ENCODE measurements at regions not wholly inside any gene's neighbourhood (a gene's known extent, or its start where the extent isn't known, plus 50 kb on each side); places are given as distances from the start of the nearest gene placed in this dataset.

DNA sequence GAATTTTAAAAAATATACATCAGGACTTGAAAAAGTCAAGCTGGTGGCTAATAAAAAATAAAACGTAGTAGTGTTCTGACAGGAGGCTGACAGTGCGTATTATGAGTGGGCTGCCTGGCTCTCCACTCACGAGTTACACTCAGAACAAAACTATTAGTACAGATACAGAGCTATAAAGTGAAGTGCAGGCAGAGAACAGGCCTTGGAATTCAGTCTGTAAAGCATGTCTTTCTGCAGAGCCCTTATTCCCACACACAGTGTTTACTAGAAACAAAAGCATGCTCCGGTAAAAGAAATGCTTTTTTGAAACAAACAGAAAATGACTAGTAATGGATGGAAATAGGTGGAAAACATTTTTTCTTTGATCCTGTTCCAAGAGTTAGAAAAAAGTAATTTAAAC, 334.7 kb downstream of the DIRAS2 start:
- no peaks in the 10 kb centered on the region for H3K4me1 ChIP-seq
- intact Hi-C loops (cut with micrococcal nuclease; ENCODE audit: unreplicated experiment) = no loop called here
- no peak overlapping the region for H3K4me3 ChIP-seq (ENCODE audit: low read depth, low read length)
- TF ChIP-seq CTCF (IDR thresholded peaks at IDR 0.05; ENCODE audit: insufficient read depth in 1 of 2, low read depth in 1 of 2, low read length in 1 of 2, severe bottlenecking in 1 of 2, unreplicated experiment in 1 of 2) = no peak
- Mint-ChIP-seq H3K27me3 (ENCODE audit: insufficient read depth, unreplicated experiment) (no peaks in the 10 kb centered on the region), H3K27ac (ENCODE audit: unreplicated experiment) (no peak overlapping the region), H3K36me3 (ENCODE audit: insufficient read depth, unreplicated experiment) (no peaks in the 10 kb centered on the region), H3K9me3 (ENCODE audit: unreplicated experiment) (no peaks in the 10 kb centered on the region), H3K4me3 (ENCODE audit: unreplicated experiment) (no peak overlapping the region), H3K4me1 (ENCODE audit: low read depth, unreplicated experiment) (peaks cover 6% of the 10 kb centered on the region)
- no peak for DNase-seq
- BruUV-seq (replicated peaks) = no TSS peak
- CTCF ChIA-PET = no interaction called here
- no peaks in the 10 kb centered on the region for H3K36me3 ChIP-seq (ENCODE audit: control insufficient read depth, insufficient read depth, low read length)
- no peaks in the 10 kb centered on the region for H3K27me3 ChIP-seq (replicated peaks; ENCODE audit: control insufficient read depth, insufficient read depth, low read length)
- POLR2A ChIA-PET = no interaction called here
- H3K9me3 ChIP-seq = no peaks in the 10 kb centered on the region

DNA sequence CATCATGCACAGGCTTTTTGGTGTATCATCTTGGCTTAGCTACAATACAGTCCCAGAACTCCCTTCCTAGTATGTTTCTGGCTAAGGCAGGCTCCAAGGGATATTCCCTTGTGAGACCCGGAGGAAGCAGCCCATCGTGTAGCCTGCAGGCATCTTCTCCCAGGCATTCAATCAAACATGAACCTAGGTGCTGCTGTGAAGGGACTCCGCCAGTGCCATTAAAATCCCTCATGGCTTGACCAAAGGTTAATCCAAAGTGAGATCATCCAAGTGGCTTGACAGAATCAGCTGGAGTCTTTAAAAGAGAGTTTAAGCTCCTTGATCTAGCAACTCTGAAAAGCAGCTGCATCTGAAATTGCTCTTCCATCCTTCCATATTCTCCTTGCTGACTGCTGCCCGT, 333.9 kb downstream of the DIRAS2 start:
- DNase-seq = no peak
- Histone ChIP-seq H3K4me3 (ENCODE audit: low read depth, low read length) (no peak overlapping the region), H3K27me3 (replicated peaks; ENCODE audit: control insufficient read depth, insufficient read depth, low read length) (no peaks in the 10 kb centered on the region), H3K4me1 (no peaks in the 10 kb centered on the region), H3K9me3 (no peaks in the 10 kb centered on the region), H3K36me3 (ENCODE audit: control insufficient read depth, insufficient read depth, low read length) (no peaks in the 10 kb centered on the region)
- Mint-ChIP-seq H3K27ac (ENCODE audit: unreplicated experiment) (no peak overlapping the region), H3K36me3 (ENCODE audit: insufficient read depth, unreplicated experiment) (no peaks in the 10 kb centered on the region), H3K4me1 (ENCODE audit: low read depth, unreplicated experiment) (peaks cover 6% of the 10 kb centered on the region), H3K4me3 (ENCODE audit: unreplicated experiment) (no peak overlapping the region), H3K27me3 (ENCODE audit: insufficient read depth, unreplicated experiment) (no peaks in the 10 kb centered on the region), H3K9me3 (ENCODE audit: unreplicated experiment) (no peaks in the 10 kb centered on the region)
- ChIA-PET CTCF (interaction anchor here (0.6 kb wide), 1 partner anchor 115 kb away, joined by 4 read pairs; no protein-coding TSS in a partner anchor), POLR2A (interaction anchor here (0.6 kb wide), 1 partner anchor 20 kb away, joined by 4 read pairs; no protein-coding TSS in a partner anchor)
- BruUV-seq (replicated peaks) = no TSS peak
- no peak for TF ChIP-seq CTCF (IDR thresholded peaks at IDR 0.05; ENCODE audit: insufficient read depth in 1 of 2, low read depth in 1 of 2, low read length in 1 of 2, severe bottlenecking in 1 of 2, unreplicated experiment in 1 of 2)
- intact Hi-C loops (cut with micrococcal nuclease; ENCODE audit: unreplicated experiment) = no loop called here

DNA sequence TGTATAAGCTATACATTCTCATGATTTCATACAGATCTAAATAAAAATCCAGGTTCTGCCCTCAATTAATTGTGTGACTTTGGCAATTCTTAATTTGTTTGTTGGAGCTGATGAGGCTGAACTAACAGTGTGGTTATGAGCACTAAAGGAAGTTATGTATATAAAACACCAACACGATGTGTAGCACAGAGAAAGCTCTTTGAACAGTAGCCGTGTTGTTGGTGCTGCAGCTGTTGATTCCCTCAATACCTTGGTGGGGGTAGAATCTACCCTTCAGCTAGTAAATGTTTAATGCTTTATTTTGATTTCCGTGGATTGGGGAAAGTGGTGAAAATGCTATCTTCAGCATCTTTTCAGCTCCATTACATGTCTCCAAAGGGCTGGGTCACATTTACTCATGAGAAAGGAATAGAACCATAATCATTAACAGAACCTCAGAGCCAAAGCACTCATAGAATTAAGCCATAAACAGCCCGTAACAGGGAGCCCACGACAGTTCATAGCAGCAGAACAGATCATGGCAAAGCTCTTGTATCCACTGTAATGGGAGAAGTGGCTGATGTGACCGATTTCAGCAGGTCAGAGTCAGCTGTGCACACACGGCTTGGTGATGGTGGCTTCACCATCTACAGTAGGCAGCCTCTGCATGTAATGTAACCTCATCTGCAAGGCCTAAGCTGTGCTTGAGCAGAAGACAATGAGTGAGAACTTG, 332.7 kb downstream of the DIRAS2 start:
- Histone ChIP-seq H3K4me3 (ENCODE audit: low read depth, low read length) (no peak overlapping the region), H3K36me3 (ENCODE audit: control insufficient read depth, insufficient read depth, low read length) (no peaks in the 10 kb centered on the region), H3K27me3 (replicated peaks; ENCODE audit: control insufficient read depth, insufficient read depth, low read length) (no peaks in the 10 kb centered on the region), H3K9me3 (no peaks in the 10 kb centered on the region), H3K4me1 (no peaks in the 10 kb centered on the region)
- no peaks in the 10 kb centered on the region for H3K36me3 Mint-ChIP-seq (ENCODE audit: insufficient read depth, unreplicated experiment)
- no peak overlapping the region for H3K4me3 Mint-ChIP-seq (ENCODE audit: unreplicated experiment)
- ChIA-PET POLR2A (no interaction called here), CTCF (no interaction called here)
- BruUV-seq (replicated peaks) = no TSS peak
- H3K27ac Mint-ChIP-seq (ENCODE audit: unreplicated experiment) = no peak overlapping the region
- no peaks in the 10 kb centered on the region for H3K27me3 Mint-ChIP-seq (ENCODE audit: insufficient read depth, unreplicated experiment)
- intact Hi-C loops (cut with micrococcal nuclease; ENCODE audit: unreplicated experiment) = no loop called here
- no peaks in the 10 kb centered on the region for H3K9me3 Mint-ChIP-seq (ENCODE audit: unreplicated experiment)
- no peak for TF ChIP-seq CTCF (IDR thresholded peaks at IDR 0.05; ENCODE audit: insufficient read depth in 1 of 2, low read depth in 1 of 2, low read length in 1 of 2, severe bottlenecking in 1 of 2, unreplicated experiment in 1 of 2)
- peaks cover 6% of the 10 kb centered on the region for H3K4me1 Mint-ChIP-seq (ENCODE audit: low read depth, unreplicated experiment)
- DNase-seq = no peak

Measured in Caco-2 (cell line).